Activated CD4-positive, alpha-beta T cell treated with anti-CD3 and anti-CD28 coated beads, Interleukin-2, amount 10 ng/mL, durations not matched to agents 24 days and 14 days (primary cell): ENCODE measurements at regions not wholly inside any gene's neighbourhood (a gene's known extent, or its start where the extent isn't known, plus 50 kb on each side); places are given as distances from the start of the nearest gene placed in this dataset.
A peak's percentile ranks its signal among the peaks of the same experiment; 100 is the strongest.
"Not testable (repeated sequence)": the region's sequence is repeated elsewhere in the genome, so short reads cannot be mapped to it uniquely, and the experiment has no call there.

Experiments used
- DNase-seq: peaks from one replicate; pipeline ENCODE4 v3.0.0; 2022
- H3K27ac Mint-ChIP-seq: one replicate; pipeline ENCODE4 v1.8.0; 2022; ENCODE audit warnings: mild to moderate bottlenecking, mixed read lengths
- H3K27me3 Mint-ChIP-seq: one replicate; pipeline ENCODE4 v1.8.0; 2022; ENCODE audit warnings: mixed read lengths
- H3K36me3 Mint-ChIP-seq: one replicate; pipeline ENCODE4 v1.8.0; 2022; ENCODE audit warnings: low read depth, mild to moderate bottlenecking, mixed read lengths
- H3K4me1 Mint-ChIP-seq: one replicate; pipeline ENCODE4 v1.8.0; 2021; ENCODE audit warnings: mixed read lengths
- H3K4me3 Mint-ChIP-seq: one replicate; pipeline ENCODE4 v1.8.0; 2022; ENCODE audit warnings: mild to moderate bottlenecking, moderate library complexity, mixed read lengths
- H3K9me3 Mint-ChIP-seq: one replicate; pipeline ENCODE4 v1.8.0; 2021; ENCODE audit warnings: mixed read lengths
- intact Hi-C: fragments of 100-400 bp; cut with micrococcal nuclease; formaldehyde crosslinking; loops from one replicate; pipeline ENCODE4 v1.15.1; 2023

DNA sequence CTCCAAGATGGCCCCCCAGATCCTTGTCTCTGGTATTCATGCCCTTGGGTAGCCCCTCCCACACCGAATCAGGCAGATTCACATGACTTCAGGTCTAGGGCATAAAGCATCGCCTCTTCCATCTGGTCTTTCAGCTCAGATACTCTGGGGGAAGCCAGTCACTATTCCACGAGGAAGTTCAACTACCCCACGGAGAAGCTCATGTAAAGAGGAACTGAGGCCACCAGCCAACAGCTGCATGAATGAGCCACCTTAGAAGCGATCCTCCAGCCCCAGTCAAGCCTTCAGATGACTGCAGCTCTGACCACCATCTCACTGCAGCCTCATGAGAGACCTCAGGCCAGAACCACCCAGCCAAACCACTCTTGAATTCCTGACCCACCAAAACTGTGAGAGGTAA lies 54.1 kb downstream of the SOCS3 start:
- Mint-ChIP-seq H3K9me3 (peaks cover 11% of the 10 kb centered on the region), H3K4me3 (no peak overlapping the region)

GRCh38 chr17:78304549-78305037 lies 55.3 kb downstream of the SOCS3 start:
- Mint-ChIP-seq H3K27me3 (no peaks in the 10 kb centered on the region), H3K4me1 (peaks cover 11% of the 10 kb centered on the region), H3K9me3 (peaks cover 11% of the 10 kb centered on the region), H3K4me3 (no peak overlapping the region), H3K27ac (no peak overlapping the region), H3K36me3 (no peaks in the 10 kb centered on the region)
- intact Hi-C loops = no loop called here
- DNase-seq = no peak

More for the DNA sequence above, 54.1 kb downstream of the SOCS3 start:
- peaks cover 7% of the 10 kb centered on the region for H3K4me1 Mint-ChIP-seq
- no peaks in the 10 kb centered on the region for H3K27me3 Mint-ChIP-seq
- no peak for DNase-seq
- intact Hi-C loops = no loop called here
- H3K36me3 Mint-ChIP-seq = no peaks in the 10 kb centered on the region
- peak overlapping the region; percentile 34 for H3K27ac Mint-ChIP-seq

GRCh38 chr17:78302478-78302877 lies 57.4 kb downstream of the SOCS3 start:
- intact Hi-C loops = no loop called here
- H3K27me3 Mint-ChIP-seq = no peaks in the 10 kb centered on the region
- H3K27ac Mint-ChIP-seq = no peak overlapping the region
- no peak overlapping the region for H3K4me3 Mint-ChIP-seq
- peaks cover 11% of the 10 kb centered on the region for H3K4me1 Mint-ChIP-seq
- no peaks in the 10 kb centered on the region for H3K36me3 Mint-ChIP-seq
- DNase-seq = no peak
- H3K9me3 Mint-ChIP-seq = peaks cover 11% of the 10 kb centered on the region

- Mint-ChIP-seq H3K4me1 (peaks cover 13% of the 10 kb centered on the region), H3K27me3 (no peaks in the 10 kb centered on the region), H3K36me3 (no peaks in the 10 kb centered on the region), H3K4me3 (no peak overlapping the region), H3K9me3 (peaks cover 7% of the 10 kb centered on the region), H3K27ac (no peak overlapping the region)
- no peak for DNase-seq
- intact Hi-C loops = no loop called here
These were observed 58.1 kb downstream of the SOCS3 start for GRCh38 chr17:78301821-78302213.

DNA sequence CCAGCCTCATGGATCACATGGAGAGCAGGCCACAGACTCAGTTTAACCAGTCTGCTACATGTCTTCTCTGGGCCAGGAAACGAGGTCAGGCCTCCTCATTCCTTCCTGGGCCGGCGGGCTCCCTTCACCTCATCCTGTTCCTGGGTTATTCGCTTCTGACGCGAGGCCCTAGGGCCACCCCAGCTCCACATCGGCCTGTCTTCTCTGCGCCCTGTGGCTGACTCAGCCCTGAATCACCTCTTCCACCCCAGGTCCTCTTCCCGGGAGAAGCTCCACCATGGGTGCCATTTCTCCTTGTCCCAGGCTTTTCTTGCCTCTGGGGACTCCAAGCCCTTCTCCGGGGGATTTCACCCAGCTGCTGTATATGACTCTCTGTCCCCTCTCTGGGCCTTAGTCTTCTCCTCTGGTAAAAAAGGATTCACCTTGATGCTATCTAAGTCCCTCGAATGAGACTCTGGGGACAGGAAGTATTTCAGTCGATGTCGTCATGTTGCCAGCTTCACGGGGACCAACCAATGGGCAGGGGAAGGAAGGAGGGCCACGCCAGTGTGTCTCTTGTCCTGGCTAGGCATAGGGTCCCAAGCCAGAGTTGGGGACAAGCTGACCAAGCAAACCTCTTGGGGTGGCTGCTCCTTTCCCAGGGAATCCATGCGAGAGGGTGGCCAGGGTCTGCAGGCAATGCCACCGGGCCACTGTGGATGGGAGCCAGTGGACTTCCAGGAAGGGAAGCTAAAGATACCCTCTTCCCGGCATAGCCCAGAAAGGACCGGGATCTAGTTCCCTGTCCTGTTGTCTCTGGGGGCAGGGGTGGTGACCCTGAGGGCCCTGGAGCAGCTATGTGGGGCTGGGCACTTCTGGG lies 58.7 kb downstream of the SOCS3 start:
- peak overlapping the region; percentile 2 for H3K27ac Mint-ChIP-seq
- no peaks in the 10 kb centered on the region for H3K27me3 Mint-ChIP-seq
- H3K9me3 Mint-ChIP-seq = peaks cover 4% of the 10 kb centered on the region
- peaks cover 13% of the 10 kb centered on the region for H3K4me1 Mint-ChIP-seq
- no peaks in the 10 kb centered on the region for H3K36me3 Mint-ChIP-seq
- no peak overlapping the region for H3K4me3 Mint-ChIP-seq
- intact Hi-C loops = no loop called here
- no peak for DNase-seq

- no peak for DNase-seq
- intact Hi-C loops = no loop called here
- Mint-ChIP-seq H3K4me3 (no peak overlapping the region), H3K4me1 (peaks cover 13% of the 10 kb centered on the region), H3K27ac (no peak overlapping the region), H3K27me3 (no peaks in the 10 kb centered on the region), H3K9me3 (no peaks in the 10 kb centered on the region), H3K36me3 (no peaks in the 10 kb centered on the region)
These were observed 60.8 kb downstream of the SOCS3 start for GRCh38 chr17:78299049-78299448.

DNA sequence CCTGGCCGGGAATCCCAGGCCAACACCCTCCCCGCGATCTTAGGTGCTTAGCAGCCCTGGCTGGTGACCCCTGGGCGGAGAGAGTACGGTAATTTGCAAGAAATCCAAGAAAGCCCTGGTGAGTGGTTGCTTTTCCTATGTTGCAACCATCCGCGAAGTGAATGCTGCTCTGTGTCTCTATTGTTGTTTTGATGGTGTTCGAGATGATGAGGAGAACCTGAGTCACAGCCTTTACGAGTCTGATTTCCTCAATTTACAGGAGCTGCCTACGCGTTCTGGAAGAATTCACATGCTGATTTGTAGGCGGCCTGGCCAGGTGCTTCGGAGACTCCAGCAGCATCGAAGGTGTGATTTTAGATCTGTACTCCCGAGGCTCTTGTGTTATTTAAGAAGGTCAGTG lies 63.3 kb downstream of the TMEM235 start:
- no peak overlapping the region for H3K27ac Mint-ChIP-seq

DNA sequence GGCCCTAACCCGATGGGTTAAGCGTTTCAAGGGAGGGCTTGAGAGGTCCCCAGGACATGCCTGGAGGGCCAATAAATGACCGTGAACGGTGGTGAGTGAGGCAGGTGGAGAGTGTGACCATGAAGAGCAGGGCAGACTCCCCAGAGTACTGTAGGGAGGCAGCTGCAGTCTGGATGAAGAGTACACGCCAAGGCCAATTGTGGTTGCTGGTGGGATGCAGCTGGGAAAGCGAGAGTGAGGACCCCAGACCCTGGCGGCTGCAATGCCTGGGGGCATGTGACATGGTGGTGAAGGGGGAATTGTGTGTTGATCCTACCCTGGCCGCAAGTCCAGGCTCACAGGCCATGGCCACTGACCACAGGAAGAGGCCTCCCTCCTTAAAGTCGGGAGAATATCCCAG lies 62.9 kb downstream of the TMEM235 start:
- Mint-ChIP-seq H3K27ac (no peak overlapping the region), H3K4me3 (no peak overlapping the region), H3K27me3 (no peaks in the 10 kb centered on the region), H3K9me3 (no peaks in the 10 kb centered on the region), H3K4me1 (peaks cover 5% of the 10 kb centered on the region), H3K36me3 (no peaks in the 10 kb centered on the region)
- DNase-seq = no peak
- intact Hi-C loops = no loop called here

More for the DNA sequence above, 63.3 kb downstream of the TMEM235 start:
- Mint-ChIP-seq H3K4me1 (peaks cover 5% of the 10 kb centered on the region), H3K36me3 (no peaks in the 10 kb centered on the region), H3K27me3 (no peaks in the 10 kb centered on the region), H3K4me3 (no peak overlapping the region), H3K9me3 (no peaks in the 10 kb centered on the region)
- DNase-seq = no peak
- intact Hi-C loops = no loop called here

- DNase-seq, H3K4me3 Mint-ChIP-seq, H3K36me3 Mint-ChIP-seq, H3K27ac Mint-ChIP-seq, intact Hi-C loops, H3K27me3 Mint-ChIP-seq, H3K9me3 Mint-ChIP-seq, H3K4me1 Mint-ChIP-seq: not testable (repeated sequence)
These were observed 61.7 kb downstream of the TMEM235 start for GRCh38 chr17:78293151-78293550.

GRCh38 chr17:78291944-78292910 lies 60.8 kb downstream of the TMEM235 start:
- no peaks in the 10 kb centered on the region for H3K36me3 Mint-ChIP-seq
- H3K4me3 Mint-ChIP-seq = no peak overlapping the region
- no peaks in the 10 kb centered on the region for H3K27me3 Mint-ChIP-seq
- peaks cover 7% of the 10 kb centered on the region for H3K4me1 Mint-ChIP-seq
- no peak for DNase-seq
- peak overlapping the region; percentile 36 for H3K27ac Mint-ChIP-seq
- H3K9me3 Mint-ChIP-seq = no peaks in the 10 kb centered on the region
- intact Hi-C loops = loop anchor here (2.0 kb wide), 1 partner anchor 69 kb away; the partner anchor contains the start of gene SOCS3

GRCh38 chr17:78290721-78291120 lies 59.3 kb downstream of the TMEM235 start:
- intact Hi-C loops = loop anchor here (1.0 to 2.0 kb wide), 2 partner anchors 70 to 132 kb away; partner anchors contain the start of gene SOCS3
- Mint-ChIP-seq H3K9me3 (no peaks in the 10 kb centered on the region), H3K4me1 (peaks cover 7% of the 10 kb centered on the region), H3K4me3 (no peak overlapping the region), H3K27ac (no peak overlapping the region), H3K27me3 (no peaks in the 10 kb centered on the region), H3K36me3 (no peaks in the 10 kb centered on the region)
- DNase-seq = no peak
